GM12872 (cell line): ENCODE measurements at regions not wholly inside any gene's neighbourhood (a gene's known extent, or its start where the extent isn't known, plus 50 kb on each side); places are given as distances from the start of the nearest gene placed in this dataset.

Experiments used
- CTCF ChIP-seq: IDR thresholded peaks from 3 replicates; pipeline ENCODE4 v1.5.1; 2011; ENCODE audit warnings: low read depth, mild to moderate bottlenecking, low read length, moderate library complexity; ENCODE audit not compliant: insufficient read depth

GRCh38 chr14:62162998-62163589 is 400.9 kb downstream of the SNAPC1 start:
- TF ChIP-seq CTCF: peak; percentile 79

GRCh38 chr14:62168564-62169155 is 406.4 kb downstream of the SNAPC1 start:
- TF ChIP-seq CTCF: no peak

GRCh38 chr14:62179367-62180018 is 417.3 kb downstream of the SNAPC1 start:
- TF ChIP-seq CTCF: peak; percentile 65

- no peak for TF ChIP-seq CTCF
These were observed 419.4 kb downstream of the SNAPC1 start for GRCh38 chr14:62181591-62181990.

- TF ChIP-seq CTCF: no peak
These were observed 422.9 kb downstream of the SNAPC1 start for GRCh38 chr14:62185078-62185477.

- no peak for TF ChIP-seq CTCF
These were observed 425.0 kb downstream of the SNAPC1 start for GRCh38 chr14:62187265-62187664.

- TF ChIP-seq CTCF: no peak
These were observed 427.5 kb downstream of the SNAPC1 start for GRCh38 chr14:62189698-62190097.
